ENCODE measurements at regions not wholly inside any gene's neighbourhood (a gene's known extent, or its start where the extent isn't known, plus 50 kb on each side); places are given as distances from the start of the nearest gene placed in this dataset.
A peak's percentile ranks its signal among the peaks of the same experiment; 100 is the strongest.

- H3K4me1 ChIP-seq (ENCODE audit: insufficient read depth), result peaks cover 88% of the 10 kb centered on the region
- peak overlapping the region; percentile 96 for H3K27ac ChIP-seq (ENCODE audit: low read depth)
- Mint-ChIP-seq H3K27me3 (ENCODE audit: insufficient read depth, low read depth, poor library complexity) (peaks cover 12% of the 10 kb centered on the region), H3K4me3 (0 out of 3 replicates have a peak overlapping the region, but pooled peaks have one; percentile 2), H3K9me3 (no peaks in the 10 kb centered on the region), H3K36me3 (ENCODE audit: low read depth) (no peaks in the 10 kb centered on the region), H3K4me1 (peaks cover 89% of the 10 kb centered on the region), H3K27ac (peak overlapping the region; percentile 91)
- H2AFZ ChIP-seq, result no peak overlapping the region
- H3K36me3 ChIP-seq (ENCODE audit: insufficient read depth), result no peaks in the 10 kb centered on the region
- peaks cover 5% of the 10 kb centered on the region; the same call in 1 of the 2 replicates for H3K9me2 ChIP-seq (ENCODE audit: insufficient read depth)
- peaks cover 24% of the 10 kb centered on the region for H3F3A ChIP-seq (replicated peaks; ENCODE audit: low read depth)
- no peaks in the 10 kb centered on the region for H4K20me1 ChIP-seq (replicated peaks; ENCODE audit: insufficient read depth)
- peak overlapping the region; percentile 19; the same call in 1 of the 2 replicates for H3K4me3 ChIP-seq
- no peaks in the 10 kb centered on the region for H3K79me2 ChIP-seq (replicated peaks; ENCODE audit: insufficient read depth)
- 0 out of 2 replicates have a peak, but pooled peaks cover 3% of the 10 kb centered on the region for H3K27me3 ChIP-seq (ENCODE audit: insufficient read depth)
- peak overlapping the region; percentile 61 for H3K4me2 ChIP-seq
- peak; percentile 61 for DNase-seq (ENCODE audit: low spot score)
- ATAC-seq, result peak; percentile 1; the same call in 2 of the 3 replicates
- no peak for TF ChIP-seq STAT1 (IDR thresholded peaks at IDR 0.05; ENCODE audit: unreplicated experiment)
- no peak for TF ChIP-seq CTCF (conservative IDR thresholded peaks at IDR 0.05; ENCODE audit: low read depth in 2 of 2)
- TF ChIP-seq ZNF462 (CRISPR knock-in tag; IDR thresholded peaks at IDR 0.05), result no peak
- no peak for TF ChIP-seq JUNB (IDR thresholded peaks at IDR 0.05; ENCODE audit: unreplicated experiment)
These were observed 220.5 kb downstream of the OPA1 start for GRCh38 chr3:193813501-193813830.
